OCI-LY7 (cell line): ENCODE measurements at regions not wholly inside any gene's neighbourhood (a gene's known extent, or its start where the extent isn't known, plus 50 kb on each side); places are given as distances from the start of the nearest gene placed in this dataset.

Source experiments
- EZH2phosphoT487 ChIP-seq: fragments of 200-600 bp; sonication (generic); IDR thresholded peaks from 2 replicates; pipeline ENCODE4 v1.6.1; 2018; ENCODE audit warnings: low read depth, borderline replicate concordance, mild to moderate bottlenecking, mixed run types, antibody characterized with exemption, low read length, moderate library complexity, mixed read lengths
- TF ChIP-seq, protein P1 (sequence below): fragments of 200-600 bp; sonication (generic); conservative IDR thresholded peaks from 2 replicates; pipeline ENCODE4 v1.5.1; 2014; ENCODE audit warnings: mild to moderate bottlenecking, antibody characterized with exemption, low read length, moderate library complexity, mixed read lengths

DNA sequence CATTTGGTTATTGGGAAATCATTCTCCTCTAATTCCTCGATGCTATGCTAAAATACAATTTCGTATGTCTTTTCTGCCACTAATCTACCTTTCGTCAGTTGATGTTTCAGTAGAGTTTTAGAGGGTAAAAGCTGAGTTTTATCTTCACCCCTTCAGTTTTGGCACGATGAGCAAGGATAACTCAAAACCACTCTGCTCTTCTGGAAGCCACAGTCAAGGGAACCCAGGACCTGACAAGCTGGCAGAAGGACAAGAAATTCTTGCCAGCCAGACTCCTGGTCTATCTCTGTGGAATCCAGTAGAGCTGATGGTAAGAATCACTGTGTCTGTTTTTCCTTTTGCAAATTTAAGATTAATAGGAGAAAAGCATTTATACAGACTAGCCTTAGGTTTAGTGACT lies 414.4 kb upstream of the LRRC3B start:
- TF ChIP-seq, protein P1, sequence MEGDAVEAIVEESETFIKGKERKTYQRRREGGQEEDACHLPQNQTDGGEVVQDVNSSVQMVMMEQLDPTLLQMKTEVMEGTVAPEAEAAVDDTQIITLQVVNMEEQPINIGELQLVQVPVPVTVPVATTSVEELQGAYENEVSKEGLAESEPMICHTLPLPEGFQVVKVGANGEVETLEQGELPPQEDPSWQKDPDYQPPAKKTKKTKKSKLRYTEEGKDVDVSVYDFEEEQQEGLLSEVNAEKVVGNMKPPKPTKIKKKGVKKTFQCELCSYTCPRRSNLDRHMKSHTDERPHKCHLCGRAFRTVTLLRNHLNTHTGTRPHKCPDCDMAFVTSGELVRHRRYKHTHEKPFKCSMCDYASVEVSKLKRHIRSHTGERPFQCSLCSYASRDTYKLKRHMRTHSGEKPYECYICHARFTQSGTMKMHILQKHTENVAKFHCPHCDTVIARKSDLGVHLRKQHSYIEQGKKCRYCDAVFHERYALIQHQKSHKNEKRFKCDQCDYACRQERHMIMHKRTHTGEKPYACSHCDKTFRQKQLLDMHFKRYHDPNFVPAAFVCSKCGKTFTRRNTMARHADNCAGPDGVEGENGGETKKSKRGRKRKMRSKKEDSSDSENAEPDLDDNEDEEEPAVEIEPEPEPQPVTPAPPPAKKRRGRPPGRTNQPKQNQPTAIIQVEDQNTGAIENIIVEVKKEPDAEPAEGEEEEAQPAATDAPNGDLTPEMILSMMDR: no peak
- no peak for TF ChIP-seq EZH2phosphoT487
